Uterus (tissue), 3 donors: ENCODE measurements at regions not wholly inside any gene's neighbourhood (a gene's known extent, or its start where the extent isn't known, plus 50 kb on each side); places are given as distances from the start of the nearest gene placed in this dataset.

Experiments
- DNase-seq, 2 donors: peaks; one replicate each; pipeline ENCODE4 v3.0.0-alpha.2; 2019 to 2020
- H3K27ac ChIP-seq, 2 donors: fragments of 200-600 bp; sonication (generic); 1 replicate in 1 of 2; 2 replicates in 1 of 2; pipeline ENCODE4 v1.5.1; 2016 to 2018
- H3K27me3 ChIP-seq, 2 donors: fragments of 200-600 bp; sonication (generic); one replicate each; pipeline ENCODE4 v1.5.1; 2018 to 2019; ENCODE audit warnings: control low read depth in 1 of 2
- H3K36me3 ChIP-seq, 2 donors: fragments of 200-600 bp; sonication (generic); one replicate each; pipeline ENCODE4 v1.5.1; 2019; ENCODE audit warnings: control low read depth in 1 of 2
- H3K4me1 ChIP-seq, 2 donors: fragments of 200-600 bp; sonication (generic); one replicate each; pipeline ENCODE4 v1.5.1; 2018 to 2019; ENCODE audit warnings: control low read depth in 1 of 2
- H3K4me3 ChIP-seq, 2 donors: fragments of 200-600 bp; sonication (generic); 1 replicate in 1 of 2; 2 replicates in 1 of 2; pipeline ENCODE4 v1.5.1; 2018 to 2019; ENCODE audit warnings: mild to moderate bottlenecking in 1 of 2
- H3K9me3 ChIP-seq, 2 donors: fragments of 200-600 bp; sonication (generic); one replicate each; pipeline ENCODE4 v1.5.1; 2019; ENCODE audit warnings: control low read depth in 1 of 2
- POLR2A ChIP-seq, 2 donors: fragments of 450-650 bp; IDR thresholded peaks; one replicate each; pipeline ENCODE4 v1.6.1; 2016; ENCODE audit warnings: antibody characterized with exemption in 2 of 2, mild to moderate bottlenecking in 1 of 2, moderate library complexity in 1 of 2
- intact Hi-C: fragments of 100-400 bp; cut with DNase I; formaldehyde crosslinking; loops from one replicate; pipeline ENCODE4 v1.15.1; 2023; ENCODE audit warnings: low total_unique reads
- TF ChIP-seq, protein P1 (sequence below), 4 experiments: fragments of 200-600 bp in 2 of 4; fragments of 450-650 bp in 2 of 4; sonication (generic) in 2 of 4; IDR thresholded peaks; one replicate each; pipeline ENCODE4 v1.5.1; 2016 to 2019; ENCODE audit warnings: antibody characterized with exemption in 4 of 4, mild to moderate bottlenecking in 2 of 4, moderate library complexity in 1 of 4
- donor health status: DM: yes; HTN: yes; CAD: no.

DNA sequence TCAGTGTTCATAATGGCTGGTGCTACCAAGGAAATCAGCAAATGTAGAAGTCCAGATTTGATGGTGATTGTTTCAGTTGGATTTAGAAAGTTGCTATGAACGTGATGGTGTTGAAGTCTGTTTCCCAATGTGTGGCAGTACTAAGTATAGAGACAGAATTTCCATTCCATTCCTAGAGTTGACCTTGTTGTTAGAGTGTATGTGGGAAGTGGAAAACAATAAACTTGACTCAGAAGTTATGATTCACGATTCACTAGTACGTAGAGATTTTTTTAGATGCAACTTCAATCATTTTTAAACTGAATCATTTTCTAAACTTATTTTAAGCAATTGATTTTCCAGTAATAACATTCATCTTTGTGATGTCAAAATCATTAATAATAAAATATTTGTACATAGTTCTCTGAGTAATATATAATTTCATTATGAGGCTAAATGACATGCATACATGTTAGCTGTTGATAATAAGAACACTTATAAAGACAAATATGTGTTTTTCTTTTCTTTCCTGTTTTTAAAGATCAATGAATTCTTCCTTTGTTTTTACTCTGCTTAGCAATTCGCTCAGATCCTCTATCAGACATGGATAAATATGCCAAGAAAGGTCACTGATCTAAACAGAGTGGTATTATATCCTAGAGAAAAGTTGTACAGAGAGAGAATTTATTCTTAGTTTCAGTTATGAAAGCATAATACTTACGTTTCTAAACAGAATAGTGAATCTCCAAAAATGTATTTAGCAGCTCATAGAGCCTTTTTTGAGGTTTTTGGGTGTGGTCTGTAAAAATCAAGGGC, 108.8 kb upstream of the GPR149 start:
- Histone ChIP-seq H3K36me3 (no peaks in the 10 kb centered on the region), H3K4me3 (no peak overlapping the region), H3K4me1 (no peaks in the 10 kb centered on the region), H3K27ac (no peak overlapping the region), H3K27me3 (no peaks in the 10 kb centered on the region), H3K9me3 (no peaks in the 10 kb centered on the region)
- no peak for DNase-seq
- intact Hi-C loops, result no loop called here
- TF ChIP-seq POLR2A (IDR thresholded peaks at IDR 0.05), result no peak
- TF ChIP-seq, protein P1, sequence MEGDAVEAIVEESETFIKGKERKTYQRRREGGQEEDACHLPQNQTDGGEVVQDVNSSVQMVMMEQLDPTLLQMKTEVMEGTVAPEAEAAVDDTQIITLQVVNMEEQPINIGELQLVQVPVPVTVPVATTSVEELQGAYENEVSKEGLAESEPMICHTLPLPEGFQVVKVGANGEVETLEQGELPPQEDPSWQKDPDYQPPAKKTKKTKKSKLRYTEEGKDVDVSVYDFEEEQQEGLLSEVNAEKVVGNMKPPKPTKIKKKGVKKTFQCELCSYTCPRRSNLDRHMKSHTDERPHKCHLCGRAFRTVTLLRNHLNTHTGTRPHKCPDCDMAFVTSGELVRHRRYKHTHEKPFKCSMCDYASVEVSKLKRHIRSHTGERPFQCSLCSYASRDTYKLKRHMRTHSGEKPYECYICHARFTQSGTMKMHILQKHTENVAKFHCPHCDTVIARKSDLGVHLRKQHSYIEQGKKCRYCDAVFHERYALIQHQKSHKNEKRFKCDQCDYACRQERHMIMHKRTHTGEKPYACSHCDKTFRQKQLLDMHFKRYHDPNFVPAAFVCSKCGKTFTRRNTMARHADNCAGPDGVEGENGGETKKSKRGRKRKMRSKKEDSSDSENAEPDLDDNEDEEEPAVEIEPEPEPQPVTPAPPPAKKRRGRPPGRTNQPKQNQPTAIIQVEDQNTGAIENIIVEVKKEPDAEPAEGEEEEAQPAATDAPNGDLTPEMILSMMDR (IDR thresholded peaks at IDR 0.05), result no peak

DNA sequence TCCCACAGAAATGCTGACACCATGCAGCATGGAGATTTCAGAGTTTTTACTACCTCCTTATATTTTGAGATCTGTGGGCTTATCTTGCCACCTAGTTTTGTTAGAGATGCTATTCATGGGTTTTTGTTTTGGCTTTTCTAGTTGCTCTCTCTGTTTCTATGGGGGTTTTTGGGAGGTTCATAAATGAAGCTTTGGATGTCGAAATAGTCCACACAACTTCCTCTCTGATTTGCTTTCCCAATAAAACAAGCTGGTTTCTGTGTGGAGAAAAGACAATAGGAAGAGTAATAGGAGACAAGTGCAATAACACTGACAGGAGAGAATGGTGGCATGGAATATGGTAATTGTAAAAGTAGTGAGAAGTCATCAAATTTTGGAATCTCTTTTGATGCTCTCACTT, 106.8 kb upstream of the GPR149 start:
- TF ChIP-seq, protein P1 (IDR thresholded peaks at IDR 0.05), result no peak
- no peak for TF ChIP-seq POLR2A (IDR thresholded peaks at IDR 0.05)
- Histone ChIP-seq H3K4me1 (no peaks in the 10 kb centered on the region), H3K36me3 (no peaks in the 10 kb centered on the region), H3K27me3 (no peaks in the 10 kb centered on the region), H3K27ac (no peak overlapping the region), H3K9me3 (no peaks in the 10 kb centered on the region), H3K4me3 (no peak overlapping the region)
- no peak for DNase-seq
- intact Hi-C loops, result no loop called here

DNA sequence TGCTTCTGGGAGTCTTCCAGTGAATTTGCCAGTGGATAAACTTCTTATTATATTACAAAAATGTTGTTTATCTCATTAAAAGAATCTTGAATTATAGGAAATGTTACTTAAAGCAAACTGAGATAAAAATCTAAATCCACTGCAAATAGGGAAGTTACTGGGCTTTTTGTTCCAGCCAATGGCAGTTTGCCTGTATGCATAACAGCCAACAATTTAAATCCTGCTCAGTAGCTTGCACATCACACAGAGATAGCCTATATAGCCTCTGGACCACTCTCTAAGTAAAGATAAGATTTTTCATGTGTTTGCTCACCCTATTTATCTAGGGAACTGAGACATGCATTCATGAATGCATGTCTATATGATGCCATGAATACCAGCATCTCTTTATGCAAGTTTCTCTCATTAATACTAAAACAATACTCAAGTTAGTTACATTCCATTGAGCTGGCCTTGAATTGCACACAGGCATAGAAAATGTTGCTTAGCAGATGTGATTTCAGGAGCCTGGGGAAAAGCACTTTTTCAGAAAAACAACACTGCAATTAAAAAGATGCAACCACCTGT, 92.1 kb upstream of the GPR149 start:
- no peaks in the 10 kb centered on the region for H3K4me1 ChIP-seq
- intact Hi-C loops, result no loop called here
- H3K9me3 ChIP-seq, result no peaks in the 10 kb centered on the region
- no peak for TF ChIP-seq POLR2A (IDR thresholded peaks at IDR 0.05)
- TF ChIP-seq, protein P1 (IDR thresholded peaks at IDR 0.05), result no peak
- no peak overlapping the region for H3K27ac ChIP-seq
- no peak for DNase-seq
- no peaks in the 10 kb centered on the region for H3K36me3 ChIP-seq
- no peaks in the 10 kb centered on the region for H3K27me3 ChIP-seq
- H3K4me3 ChIP-seq, result no peak overlapping the region

DNA sequence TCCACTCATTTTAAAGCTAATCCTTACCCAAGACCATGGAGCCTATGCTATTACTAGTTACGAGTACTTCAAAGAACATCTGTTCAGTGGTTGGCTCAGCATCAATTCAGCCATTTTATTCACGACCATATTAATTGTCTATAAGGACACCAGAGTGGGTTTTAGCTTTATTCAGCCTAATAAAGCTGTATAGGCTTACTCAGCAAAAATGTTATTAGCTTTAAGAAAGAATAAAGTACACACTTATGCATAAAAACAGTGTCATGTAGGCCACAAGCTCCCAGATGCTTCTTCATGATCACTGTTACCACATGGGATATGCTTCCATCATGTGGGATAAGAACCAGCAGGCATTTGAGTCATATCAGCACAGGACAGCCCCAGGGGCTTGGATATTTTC, 87.4 kb upstream of the GPR149 start:
- Histone ChIP-seq H3K36me3 (no peaks in the 10 kb centered on the region), H3K27ac (no peak overlapping the region), H3K27me3 (no peaks in the 10 kb centered on the region), H3K9me3 (no peaks in the 10 kb centered on the region), H3K4me1 (no peaks in the 10 kb centered on the region), H3K4me3 (no peak overlapping the region)
- DNase-seq, result no peak
- TF ChIP-seq POLR2A (IDR thresholded peaks at IDR 0.05), result no peak
- TF ChIP-seq, protein P1 (IDR thresholded peaks at IDR 0.05), result no peak
- intact Hi-C loops, result no loop called here

DNA sequence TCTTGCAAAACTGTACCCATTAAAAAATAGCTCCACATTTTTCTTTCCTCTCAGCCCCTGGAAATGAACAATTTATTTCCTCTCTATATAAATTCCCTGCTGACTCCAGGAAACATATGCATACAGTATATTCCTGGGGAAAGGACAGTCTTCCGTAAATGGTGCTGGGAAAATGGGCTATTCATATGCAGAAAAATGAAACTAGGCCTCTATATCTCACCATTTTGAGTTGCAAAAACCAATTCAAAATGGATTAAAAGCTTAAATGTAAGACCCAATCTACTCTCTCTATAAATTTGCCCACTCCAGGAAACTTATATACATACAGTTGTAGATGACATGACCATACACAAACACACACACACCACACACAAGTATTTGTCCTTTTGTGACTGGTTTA, 85.9 kb upstream of the GPR149 start:
- TF ChIP-seq, protein P1 (IDR thresholded peaks at IDR 0.05), result no peak
- TF ChIP-seq POLR2A (IDR thresholded peaks at IDR 0.05), result no peak
- intact Hi-C loops, result no loop called here
- Histone ChIP-seq H3K9me3 (no peaks in the 10 kb centered on the region), H3K4me3 (no peak overlapping the region), H3K4me1 (no peaks in the 10 kb centered on the region), H3K27me3 (no peaks in the 10 kb centered on the region), H3K36me3 (no peaks in the 10 kb centered on the region), H3K27ac (no peak overlapping the region)
- DNase-seq, result no peak
